HS-27A (cell line): ENCODE measurements at regions not wholly inside any gene's neighbourhood (a gene's known extent, or its start where the extent isn't known, plus 50 kb on each side); places are given as distances from the start of the nearest gene placed in this dataset.

Experiments
- DNase-seq: peaks from one replicate; pipeline ENCODE4 v3.0.0-alpha.2; 2012; ENCODE audit warnings: low read depth, missing footprints

- DNase-seq, result no peak
Measured at GRCh38 chr3:153072856-153073255, 89.2 kb upstream of the RAP2B start.

DNA sequence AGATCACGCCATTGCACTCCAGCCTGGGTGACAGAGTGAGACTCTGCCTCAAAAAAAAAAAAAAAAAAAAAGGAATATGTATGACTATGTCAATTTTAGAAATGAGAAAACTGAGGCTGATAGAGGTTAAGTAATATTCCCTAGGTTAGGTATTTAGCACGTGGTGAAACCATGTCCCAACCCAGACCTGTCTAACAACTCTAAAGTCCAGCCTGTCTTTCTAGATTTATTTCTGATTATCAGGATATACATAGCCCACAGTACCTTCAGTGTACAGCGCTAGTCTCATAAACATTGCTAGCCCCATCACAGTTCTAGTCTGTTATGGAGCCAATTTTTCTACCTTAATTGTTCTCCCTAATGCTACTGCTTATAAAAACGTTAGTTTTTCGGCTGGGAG lies 88.4 kb upstream of the RAP2B start:
- no peak for DNase-seq

- DNase-seq, result no peak
Measured at GRCh38 chr3:153078826-153079225, 83.2 kb upstream of the RAP2B start.

GRCh38 chr3:153079386-153079785 lies 82.6 kb upstream of the RAP2B start:
- no peak for DNase-seq

GRCh38 chr3:153080778-153081240 lies 81.2 kb upstream of the RAP2B start:
- no peak for DNase-seq

DNA sequence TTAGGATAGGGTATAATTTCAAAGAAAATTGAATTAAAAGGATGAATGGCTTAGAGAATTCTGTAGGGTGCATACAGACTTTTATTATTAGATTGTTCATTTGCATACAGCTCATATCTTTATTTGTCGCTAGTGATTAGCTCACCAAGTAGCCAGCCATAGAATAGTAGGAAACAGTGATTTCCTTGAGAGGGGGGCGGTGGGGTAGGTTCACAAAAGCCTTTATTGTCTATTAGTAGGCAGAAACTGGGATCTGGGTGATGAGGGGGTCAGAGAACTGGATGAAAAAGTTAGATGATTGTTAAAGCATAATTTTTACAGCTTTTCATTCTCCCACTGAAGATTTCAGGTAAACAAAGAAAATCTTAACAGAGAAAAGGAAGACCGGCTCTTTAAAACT lies 77.6 kb upstream of the RAP2B start:
- DNase-seq, result no peak

GRCh38 chr3:153087595-153088566 lies 74.1 kb upstream of the RAP2B start:
- DNase-seq, result no peak

DNA sequence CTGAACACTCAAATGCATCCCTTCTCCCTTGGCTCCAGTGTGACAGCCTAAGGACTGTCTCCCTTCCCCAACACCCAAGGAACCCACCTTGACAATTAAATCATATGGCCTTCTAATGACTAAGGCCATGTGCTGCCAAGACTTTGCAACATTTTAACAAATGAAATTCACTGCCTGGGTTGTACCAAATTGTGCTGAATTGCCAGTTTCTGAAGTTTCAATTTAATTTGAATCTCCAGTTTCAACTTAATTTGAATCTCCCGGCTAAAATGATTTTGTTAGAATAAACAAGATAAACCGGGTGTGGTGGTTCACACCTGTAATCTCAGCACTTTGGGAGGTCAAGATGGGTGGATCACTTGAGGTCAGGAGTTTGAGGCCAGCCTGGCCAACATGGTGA lies 72.4 kb upstream of the RAP2B start:
- no peak for DNase-seq

- DNase-seq, result no peak
Measured at GRCh38 chr3:153090973-153091372, 71.1 kb upstream of the RAP2B start.

- no peak for DNase-seq
Measured at GRCh38 chr3:153093629-153094028, 68.4 kb upstream of the RAP2B start.

GRCh38 chr3:153094386-153094785 lies 67.6 kb upstream of the RAP2B start:
- DNase-seq, result no peak

GRCh38 chr3:153095441-153095840 lies 66.6 kb upstream of the RAP2B start:
- DNase-seq, result no peak

DNA sequence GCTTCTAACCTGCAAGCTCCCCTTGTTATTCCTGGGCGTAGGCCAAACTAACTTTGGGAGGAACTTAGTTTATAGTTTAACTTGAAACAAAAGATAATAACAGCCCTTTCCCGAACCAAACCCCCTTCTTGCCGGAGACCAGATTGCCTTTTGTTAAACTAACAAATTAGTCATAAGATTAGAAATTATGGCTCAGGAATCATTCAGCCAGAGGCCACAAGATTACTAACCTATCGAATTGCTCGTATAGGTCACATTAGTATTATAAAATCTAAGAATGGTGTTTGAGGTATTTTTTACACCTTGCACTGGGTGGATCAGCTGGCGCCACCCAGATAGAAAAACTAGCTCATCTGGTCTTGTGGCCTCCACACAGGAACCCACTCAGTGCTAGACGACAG lies 65.3 kb upstream of the RAP2B start:
- no peak for DNase-seq

DNA sequence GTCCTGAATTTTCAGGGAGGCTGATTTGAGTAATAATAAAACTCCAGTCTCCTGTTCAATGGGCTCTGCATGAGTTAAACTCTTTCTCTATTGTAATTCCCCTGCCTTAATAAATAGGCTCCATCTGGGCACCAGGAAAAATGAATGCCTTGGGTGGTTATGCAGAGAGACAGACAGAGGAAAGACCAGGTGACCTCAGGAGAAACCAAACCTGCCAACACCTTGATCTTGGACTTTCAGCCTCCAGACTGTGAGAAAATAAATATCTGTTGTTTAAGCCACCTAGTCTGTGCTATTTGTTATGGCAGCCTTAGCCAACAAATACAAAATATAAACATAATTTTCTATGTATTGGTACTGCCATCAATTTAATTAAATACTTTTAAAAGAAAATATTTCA lies 64.8 kb upstream of the RAP2B start:
- no peak for DNase-seq

DNA sequence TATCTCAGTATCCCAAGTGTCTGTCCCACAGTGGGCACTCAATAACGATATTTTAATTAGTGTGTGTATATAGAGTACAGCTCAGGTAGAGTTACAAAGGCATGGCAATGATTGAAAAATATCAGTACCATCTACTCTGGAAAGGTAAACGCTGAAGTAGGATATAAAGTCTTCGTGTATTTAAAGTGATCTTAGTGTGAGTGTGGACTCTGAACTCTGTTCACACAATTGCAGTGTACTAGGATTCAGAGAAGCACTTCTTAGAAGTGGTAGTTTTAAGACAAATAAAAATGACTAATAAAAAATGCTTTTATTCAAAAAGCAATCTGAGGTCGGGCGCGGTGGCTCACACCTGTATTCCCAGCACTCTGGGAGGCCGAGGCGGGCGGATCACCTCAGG lies 62.9 kb upstream of the RAP2B start:
- no peak for DNase-seq

DNA sequence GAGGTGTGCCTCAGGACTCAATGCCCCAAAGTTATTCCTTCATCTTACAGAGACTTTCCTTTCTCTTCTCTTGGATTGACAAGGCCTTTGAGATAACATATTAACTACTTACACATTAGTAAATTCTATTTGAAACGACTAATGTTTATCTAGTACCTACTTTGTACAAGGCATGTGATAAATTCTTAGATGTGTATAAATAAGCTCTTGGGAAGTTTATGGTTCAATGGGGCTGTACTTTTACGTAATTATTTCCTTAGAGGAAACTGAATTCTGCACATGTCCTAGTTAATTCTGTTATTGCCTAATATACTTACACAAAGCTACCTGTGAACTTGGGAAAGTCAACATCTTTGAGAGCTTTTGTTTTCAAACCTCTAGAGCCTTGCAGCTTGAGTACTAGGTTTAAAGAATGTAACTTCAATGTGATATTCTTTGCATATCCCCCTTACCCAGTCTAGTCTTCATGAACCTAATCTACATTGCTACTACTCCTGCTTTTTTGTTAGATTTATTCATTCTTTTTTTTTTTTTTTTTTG lies 58.5 kb upstream of the RAP2B start:
- no peak for DNase-seq

GRCh38 chr3:153110041-153110440 lies 52.0 kb upstream of the RAP2B start:
- DNase-seq, result no peak

DNA sequence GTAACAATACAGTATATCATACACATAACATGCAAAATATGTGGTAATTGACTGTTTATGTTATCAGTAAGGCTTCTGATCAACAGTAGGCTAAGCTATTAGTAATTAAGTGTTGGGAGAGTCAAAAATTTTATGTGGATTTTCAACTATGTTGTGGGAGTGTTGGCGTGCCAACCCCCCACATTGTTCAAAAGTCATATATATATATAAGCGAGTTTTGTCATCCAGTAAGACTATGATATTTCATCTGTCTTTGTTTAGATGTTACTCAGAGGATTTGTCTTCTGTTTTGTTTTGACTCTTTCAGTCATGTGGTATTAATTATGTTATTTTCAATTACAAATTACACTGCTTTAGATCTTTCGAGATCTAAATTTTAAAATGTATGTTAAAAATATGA lies 51.0 kb upstream of the RAP2B start:
- no peak for DNase-seq
